WTC11 (cell line): ENCODE measurements at regions not wholly inside any gene's neighbourhood (a gene's known extent, or its start where the extent isn't known, plus 50 kb on each side); places are given as distances from the start of the nearest gene placed in this dataset.

ENCODE experiments used
- ATAC-seq: fragments of 200-7000 bp; cut with Tn5 transposase; 2 replicates; pipeline ENCODE4 v1.10.0; 2021; ENCODE audit warnings: mild to moderate bottlenecking, moderate library complexity
- CTCF ChIA-PET: fragments of 300-600 bp; sonication (Branson Sonifier 250); formaldehyde crosslinking; loops from one replicate; lab custom pipeline; 2021; ENCODE audit warnings: antibody characterized with exemption; lab: Charles Lee
- POLR2A ChIA-PET: fragments of 350-600 bp; sonication (Branson Sonifier 250); formaldehyde crosslinking; loops from one replicate; lab custom pipeline; 2021; ENCODE audit warnings: antibody characterized with exemption; lab: Charles Lee
- DNase-seq: peaks from one replicate; pipeline ENCODE4 v3.0.0; 2021; ENCODE audit warnings: low spot score
- H3K27ac Mint-ChIP-seq: 2 replicates; pipeline ENCODE4 v1.8.0; 2021; ENCODE audit warnings: mixed read lengths
- H3K27me3 Mint-ChIP-seq: 2 replicates; pipeline ENCODE4 v1.8.0; 2021; ENCODE audit warnings: low read depth, mild to moderate bottlenecking, moderate library complexity, mixed read lengths
- H3K36me3 Mint-ChIP-seq: 2 replicates; pipeline ENCODE4 v1.8.0; 2021; ENCODE audit warnings: mixed read lengths
- H3K4me1 Mint-ChIP-seq: 2 replicates; pipeline ENCODE4 v1.8.0; 2022; ENCODE audit warnings: mixed read lengths
- H3K4me3 Mint-ChIP-seq: 2 replicates; pipeline ENCODE4 v1.8.0; 2021; ENCODE audit warnings: mild to moderate bottlenecking, moderate library complexity, mixed read lengths
- H3K9me3 Mint-ChIP-seq: 2 replicates; pipeline ENCODE4 v1.8.0; 2021; ENCODE audit warnings: mixed read lengths
- ATF1 ChIP-seq: sonication (generic); formaldehyde crosslinking; IDR thresholded peaks from 2 replicates; pipeline ENCODE4 v1.8.1; 2023; ENCODE audit warnings: mild to moderate bottlenecking, moderate library complexity, missing genetic modification reagents
- CREM ChIP-seq: sonication (generic); formaldehyde crosslinking; IDR thresholded peaks from 2 replicates; pipeline ENCODE4 v1.8.1; 2022; ENCODE audit warnings: mild to moderate bottlenecking, missing genetic modification reagents, moderate library complexity
- EMX1 ChIP-seq: fragments of 250-450 bp; sonication (Bioruptor Pico); IDR thresholded peaks from 2 replicates; pipeline ENCODE4 v1.8.0; 2021; ENCODE audit warnings: mild to moderate bottlenecking
- ESRRA ChIP-seq: sonication (generic); formaldehyde crosslinking; IDR thresholded peaks from 2 replicates; pipeline ENCODE4 v1.8.1; 2022; ENCODE audit warnings: mild to moderate bottlenecking, missing genetic modification reagents, borderline replicate concordance
- FOXP1 ChIP-seq: sonication (generic); formaldehyde crosslinking; IDR thresholded peaks from 2 replicates; pipeline ENCODE4 v1.8.0; 2022; ENCODE audit warnings: missing genetic modification reagents, mild to moderate bottlenecking, moderate library complexity, borderline replicate concordance
- GABPB1 ChIP-seq: sonication (generic); formaldehyde crosslinking; IDR thresholded peaks from 2 replicates; pipeline ENCODE4 v1.8.1; 2023; ENCODE audit warnings: mild to moderate bottlenecking, missing genetic modification reagents
- HMGA2 ChIP-seq: fragments of 250-450 bp; sonication (Bioruptor Pico); IDR thresholded peaks from 2 replicates; pipeline ENCODE4 v1.4.0; 2021; ENCODE audit warnings: mild to moderate bottlenecking, moderate library complexity
- IRF2 ChIP-seq: sonication (generic); formaldehyde crosslinking; IDR thresholded peaks from 2 replicates; pipeline ENCODE4 v1.8.0; 2022; ENCODE audit warnings: low read depth, missing genetic modification reagents, borderline replicate concordance
- MYBL2 ChIP-seq: sonication (generic); formaldehyde crosslinking; IDR thresholded peaks from 2 replicates; pipeline ENCODE4 v1.8.1; 2023; ENCODE audit warnings: mild to moderate bottlenecking, moderate library complexity, missing genetic modification reagents
- NFE2L1 ChIP-seq: sonication (generic); formaldehyde crosslinking; IDR thresholded peaks from 2 replicates; pipeline ENCODE4 v1.8.1; 2023; ENCODE audit warnings: missing genetic modification reagents
- NR1H2 ChIP-seq: sonication (generic); formaldehyde crosslinking; IDR thresholded peaks from 2 replicates; pipeline ENCODE4 v1.9.0; 2021; ENCODE audit warnings: mild to moderate bottlenecking, moderate library complexity, missing genetic modification reagents
- RELA ChIP-seq: sonication (generic); formaldehyde crosslinking; IDR thresholded peaks from 2 replicates; pipeline ENCODE4 v1.8.1; 2022; ENCODE audit warnings: missing genetic modification reagents, mild to moderate bottlenecking, borderline replicate concordance
- RORB ChIP-seq: fragments of 250-450 bp; sonication (Bioruptor Pico); IDR thresholded peaks from 2 replicates; pipeline ENCODE4 v1.9.0; 2021; ENCODE audit warnings: mild to moderate bottlenecking
- SMAD3 ChIP-seq: sonication (generic); formaldehyde crosslinking; IDR thresholded peaks from 2 replicates; pipeline ENCODE4 v1.8.0; 2022; ENCODE audit warnings: missing genetic modification reagents, mild to moderate bottlenecking, borderline replicate concordance
- SP1 ChIP-seq: sonication (generic); formaldehyde crosslinking; conservative IDR thresholded peaks from 2 replicates; pipeline ENCODE4 v1.8.1; 2022; ENCODE audit warnings: missing genetic modification reagents
- ZBTB21 ChIP-seq: sonication (generic); formaldehyde crosslinking; IDR thresholded peaks from 2 replicates; pipeline ENCODE4 v1.8.1; 2023; ENCODE audit warnings: mild to moderate bottlenecking, missing genetic modification reagents, borderline replicate concordance
- ZNF317 ChIP-seq: sonication (generic); formaldehyde crosslinking; IDR thresholded peaks from 2 replicates; pipeline ENCODE4 v1.8.1; 2023; ENCODE audit warnings: low read depth, mild to moderate bottlenecking, moderate library complexity, missing genetic modification reagents, borderline replicate concordance
- ZNF423 ChIP-seq: fragments of 250-450 bp; sonication (Bioruptor Pico); IDR thresholded peaks from 2 replicates; pipeline ENCODE4 v2.1.2; 2022; ENCODE audit warnings: mild to moderate bottlenecking, moderate library complexity
- TF ChIP-seq, protein P1 (sequence below): sonication (generic); formaldehyde crosslinking; IDR thresholded peaks from 2 replicates; pipeline ENCODE4 v1.8.1; 2023; ENCODE audit warnings: mild to moderate bottlenecking, missing genetic modification reagents, borderline replicate concordance
- TF ChIP-seq, protein P2 (sequence below): sonication (generic); formaldehyde crosslinking; IDR thresholded peaks from 2 replicates; pipeline ENCODE4 v1.8.0; 2022; ENCODE audit warnings: missing genetic modification reagents
- TF ChIP-seq, protein P3 (sequence below): sonication (generic); formaldehyde crosslinking; IDR thresholded peaks from 2 replicates; pipeline ENCODE4 v1.8.1; 2022; ENCODE audit warnings: low read depth, mild to moderate bottlenecking, moderate library complexity, missing genetic modification reagents, borderline replicate concordance

DNA sequence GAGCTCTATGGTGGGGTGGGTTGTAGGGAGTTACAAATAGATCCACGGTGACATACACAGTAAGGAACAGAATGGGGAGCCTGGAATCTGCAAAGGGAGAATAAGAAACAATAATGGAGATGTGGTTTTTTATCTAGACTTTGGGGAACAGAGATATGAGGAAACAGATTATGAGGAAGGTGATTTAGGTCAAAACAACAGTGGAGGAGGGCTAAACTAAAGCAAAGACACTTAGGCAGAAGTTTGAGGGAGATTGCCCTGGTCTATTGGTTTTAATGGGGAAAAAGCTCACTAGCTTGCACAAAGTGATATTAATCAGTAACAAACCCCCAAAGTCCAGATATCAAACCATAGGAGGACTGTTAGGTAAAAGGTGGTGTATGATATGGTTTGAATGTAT lies 144.5 kb upstream of the DYRK2 start (continued):
- TF ChIP-seq NR1H2 (CRISPR knock-in tag) (no peak), IRF2 (no peak), ATF1 (CRISPR knock-in tag) (no peak), FOXP1 (CRISPR knock-in tag) (no peak), ZNF423 (no peak), RORB (CRISPR knock-in tag) (no peak), SMAD3 (CRISPR knock-in tag) (no peak), SP1 (CRISPR knock-in tag) (no peak), MYBL2 (CRISPR knock-in tag) (no peak), CREM (CRISPR knock-in tag) (no peak)
- TF ChIP-seq, protein P1, sequence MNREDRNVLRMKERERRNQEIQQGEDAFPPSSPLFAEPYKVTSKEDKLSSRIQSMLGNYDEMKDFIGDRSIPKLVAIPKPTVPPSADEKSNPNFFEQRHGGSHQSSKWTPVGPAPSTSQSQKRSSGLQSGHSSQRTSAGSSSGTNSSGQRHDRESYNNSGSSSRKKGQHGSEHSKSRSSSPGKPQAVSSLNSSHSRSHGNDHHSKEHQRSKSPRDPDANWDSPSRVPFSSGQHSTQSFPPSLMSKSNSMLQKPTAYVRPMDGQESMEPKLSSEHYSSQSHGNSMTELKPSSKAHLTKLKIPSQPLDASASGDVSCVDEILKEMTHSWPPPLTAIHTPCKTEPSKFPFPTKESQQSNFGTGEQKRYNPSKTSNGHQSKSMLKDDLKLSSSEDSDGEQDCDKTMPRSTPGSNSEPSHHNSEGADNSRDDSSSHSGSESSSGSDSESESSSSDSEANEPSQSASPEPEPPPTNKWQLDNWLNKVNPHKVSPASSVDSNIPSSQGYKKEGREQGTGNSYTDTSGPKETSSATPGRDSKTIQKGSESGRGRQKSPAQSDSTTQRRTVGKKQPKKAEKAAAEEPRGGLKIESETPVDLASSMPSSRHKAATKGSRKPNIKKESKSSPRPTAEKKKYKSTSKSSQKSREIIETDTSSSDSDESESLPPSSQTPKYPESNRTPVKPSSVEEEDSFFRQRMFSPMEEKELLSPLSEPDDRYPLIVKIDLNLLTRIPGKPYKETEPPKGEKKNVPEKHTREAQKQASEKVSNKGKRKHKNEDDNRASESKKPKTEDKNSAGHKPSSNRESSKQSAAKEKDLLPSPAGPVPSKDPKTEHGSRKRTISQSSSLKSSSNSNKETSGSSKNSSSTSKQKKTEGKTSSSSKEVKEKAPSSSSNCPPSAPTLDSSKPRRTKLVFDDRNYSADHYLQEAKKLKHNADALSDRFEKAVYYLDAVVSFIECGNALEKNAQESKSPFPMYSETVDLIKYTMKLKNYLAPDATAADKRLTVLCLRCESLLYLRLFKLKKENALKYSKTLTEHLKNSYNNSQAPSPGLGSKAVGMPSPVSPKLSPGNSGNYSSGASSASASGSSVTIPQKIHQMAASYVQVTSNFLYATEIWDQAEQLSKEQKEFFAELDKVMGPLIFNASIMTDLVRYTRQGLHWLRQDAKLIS = no peak
- TF ChIP-seq, protein P2, sequence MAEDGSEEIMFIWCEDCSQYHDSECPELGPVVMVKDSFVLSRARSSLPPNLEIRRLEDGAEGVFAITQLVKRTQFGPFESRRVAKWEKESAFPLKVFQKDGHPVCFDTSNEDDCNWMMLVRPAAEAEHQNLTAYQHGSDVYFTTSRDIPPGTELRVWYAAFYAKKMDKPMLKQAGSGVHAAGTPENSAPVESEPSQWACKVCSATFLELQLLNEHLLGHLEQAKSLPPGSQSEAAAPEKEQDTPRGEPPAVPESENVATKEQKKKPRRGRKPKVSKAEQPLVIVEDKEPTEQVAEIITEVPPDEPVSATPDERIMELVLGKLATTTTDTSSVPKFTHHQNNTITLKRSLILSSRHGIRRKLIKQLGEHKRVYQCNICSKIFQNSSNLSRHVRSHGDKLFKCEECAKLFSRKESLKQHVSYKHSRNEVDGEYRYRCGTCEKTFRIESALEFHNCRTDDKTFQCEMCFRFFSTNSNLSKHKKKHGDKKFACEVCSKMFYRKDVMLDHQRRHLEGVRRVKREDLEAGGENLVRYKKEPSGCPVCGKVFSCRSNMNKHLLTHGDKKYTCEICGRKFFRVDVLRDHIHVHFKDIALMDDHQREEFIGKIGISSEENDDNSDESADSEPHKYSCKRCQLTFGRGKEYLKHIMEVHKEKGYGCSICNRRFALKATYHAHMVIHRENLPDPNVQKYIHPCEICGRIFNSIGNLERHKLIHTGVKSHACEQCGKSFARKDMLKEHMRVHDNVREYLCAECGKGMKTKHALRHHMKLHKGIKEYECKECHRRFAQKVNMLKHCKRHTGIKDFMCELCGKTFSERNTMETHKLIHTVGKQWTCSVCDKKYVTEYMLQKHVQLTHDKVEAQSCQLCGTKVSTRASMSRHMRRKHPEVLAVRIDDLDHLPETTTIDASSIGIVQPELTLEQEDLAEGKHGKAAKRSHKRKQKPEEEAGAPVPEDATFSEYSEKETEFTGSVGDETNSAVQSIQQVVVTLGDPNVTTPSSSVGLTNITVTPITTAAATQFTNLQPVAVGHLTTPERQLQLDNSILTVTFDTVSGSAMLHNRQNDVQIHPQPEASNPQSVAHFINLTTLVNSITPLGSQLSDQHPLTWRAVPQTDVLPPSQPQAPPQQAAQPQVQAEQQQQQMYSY (CRISPR knock-in tag) = no peak
- TF ChIP-seq, protein P3, sequence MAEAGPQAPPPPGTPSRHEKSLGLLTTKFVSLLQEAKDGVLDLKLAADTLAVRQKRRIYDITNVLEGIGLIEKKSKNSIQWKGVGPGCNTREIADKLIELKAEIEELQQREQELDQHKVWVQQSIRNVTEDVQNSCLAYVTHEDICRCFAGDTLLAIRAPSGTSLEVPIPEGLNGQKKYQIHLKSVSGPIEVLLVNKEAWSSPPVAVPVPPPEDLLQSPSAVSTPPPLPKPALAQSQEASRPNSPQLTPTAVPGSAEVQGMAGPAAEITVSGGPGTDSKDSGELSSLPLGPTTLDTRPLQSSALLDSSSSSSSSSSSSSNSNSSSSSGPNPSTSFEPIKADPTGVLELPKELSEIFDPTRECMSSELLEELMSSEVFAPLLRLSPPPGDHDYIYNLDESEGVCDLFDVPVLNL (CRISPR knock-in tag) = no peak

DNA sequence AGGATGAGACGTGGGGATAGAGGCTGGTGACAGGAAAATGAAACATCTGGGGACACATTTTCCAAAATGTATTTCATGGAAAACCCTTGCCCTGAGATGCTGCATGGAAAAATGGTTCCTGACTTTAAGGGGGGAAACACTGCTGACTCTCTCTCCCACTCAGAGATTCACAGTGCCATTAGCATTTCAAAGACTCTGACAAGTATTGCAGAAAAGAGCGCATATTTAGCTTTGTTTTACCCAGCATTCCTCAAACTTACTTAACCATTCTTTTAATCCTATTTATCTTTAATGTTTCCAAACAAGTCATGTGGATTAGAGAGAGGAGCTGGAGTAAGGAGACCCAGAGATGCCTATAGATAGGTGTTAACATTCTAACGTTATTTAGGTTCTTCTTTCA lies 141.8 kb upstream of the DYRK2 start:
- ATAC-seq (peak; percentile 66), DNase-seq (no peak)
- no peaks in the 10 kb centered on the region for H3K36me3 Mint-ChIP-seq
- H3K9me3 Mint-ChIP-seq = peaks cover 10% of the 10 kb centered on the region
- H3K27ac Mint-ChIP-seq = no peak overlapping the region
- ChIA-PET CTCF (interaction anchor here (0.9 kb wide), 1 partner anchor 151 kb away, joined by 6 read pairs; no protein-coding TSS in a partner anchor), POLR2A (no interaction called here)
- TF ChIP-seq GABPB1 (CRISPR knock-in tag) (no peak), ZNF317 (CRISPR knock-in tag) (no peak), ZBTB21 (CRISPR knock-in tag) (no peak), HMGA2 (CRISPR knock-in tag) (no peak)
- H3K27me3 Mint-ChIP-seq = peaks cover 3% of the 10 kb centered on the region
- H3K4me1 Mint-ChIP-seq = peaks cover 17% of the 10 kb centered on the region
- no peak overlapping the region for H3K4me3 Mint-ChIP-seq

DNA sequence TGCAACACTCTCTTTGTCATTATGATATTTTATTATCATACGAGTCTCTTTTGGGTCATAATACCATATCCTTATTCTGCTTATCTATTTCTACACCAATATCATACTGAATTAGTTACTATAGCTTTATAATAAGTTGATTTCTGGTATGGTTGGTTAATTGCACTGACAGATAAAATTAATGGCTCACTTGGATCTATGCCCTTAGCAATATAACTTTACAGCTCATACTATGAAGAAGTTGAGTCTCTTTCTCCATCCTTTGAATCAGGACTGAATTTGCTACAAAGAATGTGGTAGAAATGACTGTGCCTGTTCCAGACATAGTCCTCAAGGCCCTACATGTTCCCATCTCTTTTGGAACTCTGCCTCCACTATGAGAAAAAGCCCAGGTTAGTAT lies 139.7 kb upstream of the DYRK2 start:
- H3K9me3 Mint-ChIP-seq = peaks cover 10% of the 10 kb centered on the region
- H3K4me1 Mint-ChIP-seq = peaks cover 17% of the 10 kb centered on the region
- POLR2A ChIA-PET = no interaction called here
- DNase-seq = no peak
- TF ChIP-seq EMX1 (CRISPR knock-in tag) = no peak
- no peak for TF ChIP-seq NFE2L1
- no peak for TF ChIP-seq ESRRA
- TF ChIP-seq RELA (CRISPR knock-in tag) = no peak
- CTCF ChIA-PET = no interaction called here
- no peaks in the 10 kb centered on the region for H3K36me3 Mint-ChIP-seq
- ATAC-seq = no peak
- no peak overlapping the region for H3K27ac Mint-ChIP-seq
- peaks cover 3% of the 10 kb centered on the region for H3K27me3 Mint-ChIP-seq
- no peak overlapping the region for H3K4me3 Mint-ChIP-seq
